ENCODE measurements at regions not wholly inside any gene's neighbourhood (a gene's known extent, or its start where the extent isn't known, plus 50 kb on each side); places are given as distances from the start of the nearest gene placed in this dataset.

- TF ChIP-seq CTCF (IDR thresholded peaks at IDR 0.05) (no peak), POLR2A (IDR thresholded peaks at IDR 0.05) (no peak)
These were observed 361.0 kb downstream of the ETV1 start for GRCh38 chr7:13628239-13629001.

All from heart left ventricle (tissue), 13 donors.